ENCODE measurements at regions not wholly inside any gene's neighbourhood (a gene's known extent, or its start where the extent isn't known, plus 50 kb on each side); places are given as distances from the start of the nearest gene placed in this dataset.

DNA sequence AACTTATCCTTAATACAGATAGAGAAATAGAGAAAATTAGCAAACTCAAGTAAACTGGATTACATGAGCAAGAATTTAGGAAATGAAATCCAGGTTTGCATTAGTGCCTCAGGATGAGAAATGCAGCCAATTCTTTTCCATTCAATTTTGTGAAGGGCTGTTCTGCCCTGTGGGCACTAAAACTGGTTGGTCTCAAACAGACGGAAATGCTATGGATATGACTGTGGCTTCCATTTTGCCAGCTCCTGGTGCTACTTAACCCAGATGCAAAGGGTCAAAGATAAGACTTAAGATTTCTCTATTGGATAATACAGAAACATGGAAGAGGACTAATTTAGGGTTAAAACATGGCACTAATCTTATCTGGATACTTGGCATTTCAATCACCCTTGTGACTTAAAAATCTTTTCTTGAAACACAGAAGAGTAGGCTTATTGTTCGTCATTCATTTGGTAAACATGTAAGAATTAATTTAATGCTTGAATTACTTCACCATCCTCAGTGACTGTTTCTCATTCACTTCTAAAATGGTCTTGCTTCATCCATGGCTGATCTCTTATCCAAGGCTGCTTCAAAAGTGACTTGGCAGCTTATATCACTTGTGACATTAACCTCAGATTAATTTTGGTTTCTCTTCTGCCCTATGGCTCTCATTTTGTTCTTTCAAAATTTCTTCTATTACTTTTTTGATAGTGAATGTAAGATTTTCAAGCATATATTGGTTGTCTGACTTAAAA lies 1008.7 kb downstream of the GLUD2 start:
- TF ChIP-seq POLR2A (IDR thresholded peaks at IDR 0.05) (no peak), CTCF (IDR thresholded peaks at IDR 0.05) (no peak), EP300 (IDR thresholded peaks at IDR 0.05) (no peak)

Measured in ovary (tissue), 3 donors.